GM12864 (cell line): ENCODE measurements at regions not wholly inside any gene's neighbourhood (a gene's known extent, or its start where the extent isn't known, plus 50 kb on each side); places are given as distances from the start of the nearest gene placed in this dataset.

Experiments
- DNase-seq: peaks from one replicate; pipeline ENCODE4 v3.0.0-alpha.2; 2011; ENCODE audit warnings: low read depth
- H3K4me3 ChIP-seq: 2 replicates; pipeline ENCODE4 v1.5.1; 2011; ENCODE audit warnings: mild to moderate bottlenecking, low read depth, low read length, control low read depth
- CTCF ChIP-seq: IDR thresholded peaks from 2 replicates; pipeline ENCODE4 v1.5.1; 2011; ENCODE audit warnings: low read depth, mild to moderate bottlenecking, moderate library complexity, low read length, control low read depth, inconsistent platforms; ENCODE audit errors: missing control alignments

DNA sequence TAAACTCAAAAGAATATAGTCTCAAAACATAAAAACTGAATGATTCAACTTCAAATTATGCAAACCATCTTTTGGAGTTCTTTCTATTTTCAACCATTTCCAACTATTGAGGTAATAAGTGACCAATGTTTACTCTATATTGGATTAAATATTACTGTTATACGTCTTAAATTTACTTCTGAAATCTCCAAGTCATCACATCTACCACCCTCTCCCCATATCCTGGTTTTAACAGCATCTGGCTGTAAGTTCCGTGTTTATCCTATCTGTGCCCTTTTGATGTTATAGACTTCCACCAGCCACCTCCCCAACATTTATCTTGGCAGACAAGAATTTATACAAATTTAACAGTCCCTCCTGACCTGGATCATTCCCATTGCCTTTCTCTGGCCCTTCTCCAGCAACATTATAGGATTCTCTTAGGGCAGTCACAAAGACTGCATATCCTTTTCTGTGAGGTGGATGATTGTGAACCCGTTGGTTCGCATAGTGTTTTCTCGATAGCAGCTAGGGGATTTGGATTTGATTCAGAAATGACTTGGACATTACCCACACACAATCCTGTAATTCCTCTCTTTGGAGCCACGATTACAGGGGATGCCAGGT lies 313.4 kb upstream of the FMN2 start:
- no peak for DNase-seq
- TF ChIP-seq CTCF = no peak
- no peak overlapping the region for H3K4me3 ChIP-seq

- TF ChIP-seq CTCF = no peak
- H3K4me3 ChIP-seq = no peak overlapping the region
- no peak for DNase-seq
Observed at GRCh38 chr1:239779962-239780361, 311.7 kb upstream of the FMN2 start.

DNA sequence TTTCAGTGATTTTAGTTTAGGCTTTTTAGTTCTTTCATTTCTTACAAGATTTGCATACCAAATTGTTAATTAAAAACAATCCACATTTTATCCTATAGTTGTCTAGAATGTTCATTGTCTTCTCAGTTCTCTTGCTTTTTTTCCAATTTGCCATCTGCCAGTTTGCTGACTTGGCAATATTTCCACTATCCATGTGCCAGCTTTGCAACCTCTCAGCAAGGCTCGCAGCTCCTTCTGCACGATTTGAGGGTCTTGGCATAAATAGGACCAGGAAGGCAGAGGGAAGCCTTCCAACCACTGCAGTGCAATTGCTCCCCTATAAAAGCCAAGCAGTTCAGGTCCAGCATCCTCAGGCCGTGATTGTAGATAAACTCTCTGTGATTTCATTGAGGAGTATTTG lies 306.8 kb upstream of the FMN2 start:
- no peak for TF ChIP-seq CTCF
- H3K4me3 ChIP-seq = no peak overlapping the region
- no peak for DNase-seq

- TF ChIP-seq CTCF = no peak
- no peak for DNase-seq
- no peak overlapping the region for H3K4me3 ChIP-seq
Observed at GRCh38 chr1:239785576-239785975, 306.1 kb upstream of the FMN2 start.

- DNase-seq = no peak
Observed at GRCh38 chr1:239786464-239786863, 305.2 kb upstream of the FMN2 start.

DNA sequence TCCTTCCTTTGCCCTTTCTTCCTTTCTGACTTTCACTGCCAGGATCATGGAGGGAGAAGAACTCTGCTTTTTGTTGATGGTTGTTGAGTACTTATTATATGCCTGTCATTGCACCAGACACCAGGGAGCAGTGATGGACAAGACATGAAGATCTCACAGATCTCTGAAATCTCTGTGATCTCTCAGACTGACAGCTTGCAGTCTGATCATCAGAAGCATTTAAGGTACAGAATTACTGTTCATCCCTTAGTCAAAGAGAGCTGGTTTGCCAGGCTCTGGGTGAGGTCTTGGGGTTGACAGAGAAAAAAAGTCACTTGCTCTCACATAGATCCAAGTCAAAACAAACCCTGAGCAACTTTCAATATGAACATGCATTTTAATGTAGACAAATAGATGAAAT lies 299.5 kb upstream of the FMN2 start:
- no peak overlapping the region for H3K4me3 ChIP-seq
- DNase-seq = no peak
- TF ChIP-seq CTCF = no peak

More at GRCh38 chr1:239786464-239786863, 305.2 kb upstream of the FMN2 start:
- TF ChIP-seq CTCF = no peak
- no peak overlapping the region for H3K4me3 ChIP-seq

DNA sequence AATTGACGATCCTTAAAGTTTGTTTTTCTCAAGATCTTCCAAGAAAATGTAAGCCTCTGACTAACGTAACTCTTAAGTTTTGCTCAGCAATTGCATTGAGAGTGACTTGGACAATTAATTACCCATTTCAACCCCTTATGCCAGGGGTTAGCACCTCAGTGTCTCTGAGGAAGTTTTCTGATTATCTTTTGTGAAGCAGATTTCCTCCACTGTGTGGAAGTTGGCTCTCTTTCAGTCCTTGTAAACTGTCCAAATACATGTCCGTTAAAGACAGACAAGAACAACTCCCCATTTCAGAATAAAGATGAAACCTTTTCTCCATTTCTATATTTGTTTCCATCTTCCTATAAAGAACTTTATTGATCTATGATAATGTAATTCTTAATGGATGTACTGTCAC lies 296.4 kb upstream of the FMN2 start:
- TF ChIP-seq CTCF = no peak
- DNase-seq = no peak
- H3K4me3 ChIP-seq = no peak overlapping the region
